NCI-H1417 (cell line): ENCODE measurements at regions not wholly inside any gene's neighbourhood (a gene's known extent, or its start where the extent isn't known, plus 50 kb on each side); places are given as distances from the start of the nearest gene placed in this dataset.
A peak's percentile ranks its signal among the peaks of the same experiment; 100 is the strongest.

Source experiments
- DNase-seq, 3 experiments: peaks; one replicate each; lab custom pipeline; 2025; lab: John Stamatoyannopoulos, UW

- DNase-seq, result no peak
Observed at GRCh38 chr15:66832664-66833063, 130.6 kb downstream of the SMAD6 start.

- no peak for DNase-seq
Observed at GRCh38 chr15:66833371-66833770, 131.3 kb downstream of the SMAD6 start.

GRCh38 chr15:66833803-66834202 is 131.8 kb downstream of the SMAD6 start:
- DNase-seq, result no peak

- no peak for DNase-seq
Observed at GRCh38 chr15:66834881-66835878, 133.1 kb downstream of the SMAD6 start.

- no peak for DNase-seq
Observed at GRCh38 chr15:66836231-66837030, 134.4 kb downstream of the SMAD6 start.

- no peak for DNase-seq
Observed at GRCh38 chr15:66838202-66838601, 136.2 kb downstream of the SMAD6 start.

- DNase-seq, result peak in 1 of 3 experiments; percentile 22
Observed at GRCh38 chr15:66838671-66839239, 136.7 kb downstream of the SMAD6 start.

- DNase-seq, result no peak
Observed at GRCh38 chr15:66839506-66840112, 137.6 kb downstream of the SMAD6 start.

GRCh38 chr15:66840615-66841390 is 138.8 kb downstream of the SMAD6 start:
- DNase-seq, result no peak

- peak in 2 of 3 experiments; percentile 38 to 45 for DNase-seq
Observed at GRCh38 chr15:66841953-66842681, 140.1 kb downstream of the SMAD6 start.

- DNase-seq, result peak in 2 of 3 experiments; percentile 55 to 67
Observed at GRCh38 chr15:66842710-66843441, 140.8 kb downstream of the SMAD6 start.

GRCh38 chr15:66843581-66843980 is 141.5 kb downstream of the SMAD6 start:
- DNase-seq, result no peak

- DNase-seq, result no peak
Observed at GRCh38 chr15:66844041-66844746, 142.2 kb downstream of the SMAD6 start.

- DNase-seq, result no peak
Observed at GRCh38 chr15:66844747-66845145, 142.7 kb downstream of the SMAD6 start.

GRCh38 chr15:66845266-66845785 is 143.3 kb downstream of the SMAD6 start:
- no peak for DNase-seq

- no peak for DNase-seq
Observed at GRCh38 chr15:66846031-66846430, 144.0 kb downstream of the SMAD6 start.

- DNase-seq, result no peak
Observed at GRCh38 chr15:66846811-66847210, 144.8 kb downstream of the SMAD6 start.

GRCh38 chr15:66847565-66847991 is 145.5 kb downstream of the SMAD6 start:
- DNase-seq, result no peak

- DNase-seq, result no peak
Observed at GRCh38 chr15:66848116-66848515, 146.1 kb downstream of the SMAD6 start.
